Thyroid gland (tissue), 4 donors: ENCODE measurements at regions not wholly inside any gene's neighbourhood (a gene's known extent, or its start where the extent isn't known, plus 50 kb on each side); places are given as distances from the start of the nearest gene placed in this dataset.

Experiments used
- CTCF ChIP-seq, 6 experiments: fragments of 200-600 bp in 3 of 6; fragments of 450-650 bp in 3 of 6; sonication (generic) in 3 of 6; IDR thresholded peaks; one replicate each; pipeline ENCODE4 v1.5.1; 2016 to 2019; ENCODE audit warnings: antibody characterized with exemption in 6 of 6, mild to moderate bottlenecking in 2 of 6, inconsistent platforms in 1 of 6, moderate library complexity in 1 of 6
- POLR2A ChIP-seq, 2 donors: fragments of 450-650 bp; IDR thresholded peaks; one replicate each; pipeline ENCODE4 v1.6.1; 2017; ENCODE audit warnings: antibody characterized with exemption in 2 of 2, mild to moderate bottlenecking in 2 of 2, moderate library complexity in 1 of 2

DNA sequence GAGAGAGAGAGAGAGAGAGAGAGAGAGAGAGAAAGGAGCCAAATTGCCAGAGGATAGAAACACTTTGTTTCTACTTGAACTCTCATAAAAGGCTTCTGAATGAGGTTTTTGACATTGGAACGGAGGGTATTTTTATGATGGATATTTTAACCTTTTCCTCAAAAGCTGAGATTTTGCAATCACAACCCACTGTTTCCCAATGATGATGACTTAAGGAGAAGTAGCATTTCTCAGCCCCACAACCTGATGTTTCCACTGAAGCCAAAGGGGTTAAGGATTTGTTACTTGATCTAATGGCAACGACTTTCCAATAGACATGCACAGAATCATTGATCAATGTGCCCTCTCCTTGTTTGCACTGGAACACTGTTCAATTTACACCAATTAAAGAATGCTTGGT lies 67.1 kb upstream of the POU3F3 start:
- TF ChIP-seq CTCF (IDR thresholded peaks at IDR 0.05) (no peak), POLR2A (IDR thresholded peaks at IDR 0.05) (no peak)
